ENCODE measurements at regions not wholly inside any gene's neighbourhood (a gene's known extent, or its start where the extent isn't known, plus 50 kb on each side); places are given as distances from the start of the nearest gene placed in this dataset.

- no peak for DNase-seq (ENCODE audit: low read depth in 3 of 3)
Observed at GRCh38 chr13:74202129-74202813, 68.1 kb upstream of the KLF12 start.

- no peak for DNase-seq (ENCODE audit: low read depth in 3 of 3)
Observed at GRCh38 chr13:74201530-74201929, 67.3 kb upstream of the KLF12 start.

DNA sequence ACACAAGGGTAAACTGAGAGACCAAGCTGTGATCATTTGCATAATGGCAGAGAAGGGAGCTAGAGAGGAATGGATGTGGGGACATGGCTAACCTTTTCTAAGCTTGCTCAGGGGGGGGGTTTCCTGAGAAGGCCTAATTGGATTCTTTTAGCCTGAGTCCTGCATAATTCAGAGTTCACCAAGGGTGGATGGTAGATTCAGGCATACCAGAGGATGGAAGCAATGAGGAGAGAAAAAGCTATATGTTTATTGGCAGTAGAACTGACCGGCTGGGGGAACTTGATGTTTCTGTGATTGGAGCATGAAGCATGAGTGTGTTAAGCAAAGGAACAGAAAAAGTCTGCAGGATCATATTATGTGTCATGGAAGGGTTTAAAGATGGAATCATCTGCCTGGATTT, 65.9 kb upstream of the KLF12 start:
- DNase-seq (ENCODE audit: low read depth in 3 of 3): no peak

GRCh38 chr13:74197677-74198429, 63.6 kb upstream of the KLF12 start:
- DNase-seq (ENCODE audit: low read depth in 3 of 3): no peak

GRCh38 chr13:74194846-74195245, 60.6 kb upstream of the KLF12 start:
- no peak for DNase-seq (ENCODE audit: low read depth in 3 of 3)

GRCh38 chr13:74193391-74193790, 59.2 kb upstream of the KLF12 start:
- DNase-seq (ENCODE audit: low read depth in 3 of 3): no peak

- no peak for DNase-seq (ENCODE audit: low read depth in 3 of 3)
Observed at GRCh38 chr13:74191410-74191809, 57.2 kb upstream of the KLF12 start.

DNA sequence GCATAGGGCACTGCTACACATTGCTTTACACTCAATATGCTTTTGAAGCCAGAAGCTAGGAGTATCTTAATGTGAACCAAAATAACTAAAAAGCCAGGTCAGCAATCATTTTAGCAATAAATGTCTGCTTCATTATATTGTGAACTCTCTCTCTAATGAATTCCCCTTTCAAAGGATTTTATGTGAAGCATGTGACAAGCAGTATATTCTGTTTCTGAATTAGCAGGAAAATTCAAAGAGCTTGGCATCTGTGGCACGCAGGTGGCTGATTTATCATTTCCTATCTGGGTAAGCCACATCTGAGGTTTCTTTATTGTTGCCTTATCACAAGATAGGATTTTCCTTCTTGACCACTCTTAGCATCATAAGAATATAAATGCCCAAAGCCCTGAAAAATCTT, 56.8 kb upstream of the KLF12 start:
- no peak for DNase-seq (ENCODE audit: low read depth in 3 of 3)

DNA sequence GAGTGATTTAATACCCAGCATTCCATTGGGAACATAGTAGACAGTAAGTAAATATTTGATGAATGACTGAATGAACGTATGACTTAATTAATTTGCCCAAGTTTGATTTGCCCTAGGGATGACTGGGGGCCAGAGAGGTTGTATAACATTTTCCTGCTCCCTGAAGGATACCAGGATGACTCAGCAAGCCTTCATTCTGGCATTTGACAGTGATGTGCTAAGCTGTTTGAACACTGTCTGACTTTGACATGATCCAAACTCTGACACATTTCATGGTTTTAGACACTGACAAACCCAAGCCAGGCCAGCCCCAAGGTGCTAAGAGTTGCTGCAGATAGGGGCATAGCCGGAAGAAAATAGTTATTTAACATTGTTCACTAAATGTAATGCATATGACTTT, 53.4 kb upstream of the KLF12 start:
- no peak for DNase-seq (ENCODE audit: low read depth in 3 of 3)

- no peak for DNase-seq (ENCODE audit: low read depth in 3 of 3)
Observed at GRCh38 chr13:74184283-74184682, 50.1 kb upstream of the KLF12 start.

All from stimulated activated CD4-positive, alpha-beta T cell treated with anti-CD3 and anti-CD28 coated beads, TNF-alpha, amount 100 ng/mL, for 4 hours (primary cell).